HepG2 (cell line): ENCODE measurements at regions not wholly inside any gene's neighbourhood (a gene's known extent, or its start where the extent isn't known, plus 50 kb on each side); places are given as distances from the start of the nearest gene placed in this dataset.

Experiments used
- BCL6 ChIP-seq: IDR thresholded peaks from 2 replicates; pipeline ENCODE4 v1.6.1; 2016; ENCODE audit warnings: missing genetic modification reagents, missing compliant biosample characterization
- GPBP1L1 ChIP-seq: sonication (generic); formaldehyde crosslinking; IDR thresholded peaks from 2 replicates; pipeline ENCODE4 v1.5.0; 2020; ENCODE audit warnings: mild to moderate bottlenecking, missing genetic modification reagents
- HMGXB4 ChIP-seq, 2 experiments: sonication (generic) in 1 of 2; formaldehyde crosslinking in 1 of 2; IDR thresholded peaks; 2 replicates each; pipeline versions ENCODE4 v1.4.0 to v1.6.1; 2018 to 2020; ENCODE audit warnings: missing genetic modification reagents in 2 of 2, borderline replicate concordance in 1 of 2, low read depth in 1 of 2, mild to moderate bottlenecking in 1 of 2, missing biosample characterization in 1 of 2
- HNRNPL ChIP-seq: fragments of 200-400 bp; formaldehyde crosslinking; IDR thresholded peaks from 2 replicates; pipeline ENCODE4 v1.6.1; 2017; ENCODE audit warnings: mild to moderate bottlenecking, low read depth, low read length
- MAFK ChIP-seq, 2 experiments: IDR thresholded peaks in 1 of 2; conservative IDR thresholded peaks in 1 of 2; 2 replicates each; pipeline ENCODE4 v1.6.1; 2011; ENCODE audit warnings: improper control_type of control experiment in 2 of 2, low read length in 2 of 2
- MTERF4 ChIP-seq: sonication (generic); formaldehyde crosslinking; IDR thresholded peaks from 2 replicates; pipeline ENCODE4 v1.8.0; 2023; ENCODE audit warnings: mild to moderate bottlenecking, missing genetic modification reagents
- RARG ChIP-seq: sonication (generic); formaldehyde crosslinking; IDR thresholded peaks from 2 replicates; pipeline ENCODE4 v1.4.0; 2020; ENCODE audit warnings: low read depth, mild to moderate bottlenecking, missing genetic modification reagents
- REPIN1 ChIP-seq: sonication (generic); formaldehyde crosslinking; IDR thresholded peaks from 2 replicates; pipeline ENCODE4 v1.8.0; 2022; ENCODE audit warnings: missing genetic modification reagents, low read depth, mild to moderate bottlenecking, borderline replicate concordance
- ZHX1 ChIP-seq: sonication (generic); formaldehyde crosslinking; IDR thresholded peaks from 2 replicates; pipeline ENCODE4 v1.8.1; 2022; ENCODE audit warnings: low read depth, mild to moderate bottlenecking, missing genetic modification reagents
- ZNF414 ChIP-seq: sonication (generic); formaldehyde crosslinking; IDR thresholded peaks from 2 replicates; pipeline ENCODE4 v1.5.0; 2020; ENCODE audit warnings: missing genetic modification reagents

GRCh38 chr14:29168149-29168548, 401.6 kb downstream of the FOXG1 start:
- TF ChIP-seq ZNF414 (CRISPR knock-in tag) (no peak), MTERF4 (no peak), GPBP1L1 (CRISPR knock-in tag) (no peak), REPIN1 (CRISPR knock-in tag) (no peak), ZHX1 (CRISPR knock-in tag) (no peak), HNRNPL (no peak), HMGXB4 (CRISPR knock-in tag; IDR thresholded peaks at IDR 0.05; ENCODE audit: borderline replicate concordance in 1 of 2, low read depth in 1 of 2) (no peak), BCL6 (CRISPR knock-in tag) (no peak), RARG (no peak), MAFK (conservative IDR thresholded peaks at IDR 0.05 in 1 of 2, IDR thresholded peaks at IDR 0.05 in 1 of 2; ENCODE audit: low read length in 2 of 2) (no peak)
